ENCODE measurements at regions not wholly inside any gene's neighbourhood (a gene's known extent, or its start where the extent isn't known, plus 50 kb on each side); places are given as distances from the start of the nearest gene placed in this dataset.

GRCh38 chr2:128399256-128399655 is 80.6 kb upstream of the HS6ST1 start:
- H3K27me3 Mint-ChIP-seq, result peaks cover 21% of the 10 kb centered on the region
- peaks cover 2% of the 10 kb centered on the region for H3K36me3 Mint-ChIP-seq (ENCODE audit: insufficient read depth)
- H3K4me1 Mint-ChIP-seq (ENCODE audit: low read depth), result peaks cover 28% of the 10 kb centered on the region
- H3K4me3 Mint-ChIP-seq (ENCODE audit: low read depth), result no peak overlapping the region
- TF ChIP-seq, protein P1, sequence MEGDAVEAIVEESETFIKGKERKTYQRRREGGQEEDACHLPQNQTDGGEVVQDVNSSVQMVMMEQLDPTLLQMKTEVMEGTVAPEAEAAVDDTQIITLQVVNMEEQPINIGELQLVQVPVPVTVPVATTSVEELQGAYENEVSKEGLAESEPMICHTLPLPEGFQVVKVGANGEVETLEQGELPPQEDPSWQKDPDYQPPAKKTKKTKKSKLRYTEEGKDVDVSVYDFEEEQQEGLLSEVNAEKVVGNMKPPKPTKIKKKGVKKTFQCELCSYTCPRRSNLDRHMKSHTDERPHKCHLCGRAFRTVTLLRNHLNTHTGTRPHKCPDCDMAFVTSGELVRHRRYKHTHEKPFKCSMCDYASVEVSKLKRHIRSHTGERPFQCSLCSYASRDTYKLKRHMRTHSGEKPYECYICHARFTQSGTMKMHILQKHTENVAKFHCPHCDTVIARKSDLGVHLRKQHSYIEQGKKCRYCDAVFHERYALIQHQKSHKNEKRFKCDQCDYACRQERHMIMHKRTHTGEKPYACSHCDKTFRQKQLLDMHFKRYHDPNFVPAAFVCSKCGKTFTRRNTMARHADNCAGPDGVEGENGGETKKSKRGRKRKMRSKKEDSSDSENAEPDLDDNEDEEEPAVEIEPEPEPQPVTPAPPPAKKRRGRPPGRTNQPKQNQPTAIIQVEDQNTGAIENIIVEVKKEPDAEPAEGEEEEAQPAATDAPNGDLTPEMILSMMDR (IDR thresholded peaks at IDR 0.05; ENCODE audit: unreplicated experiment), result no peak
- no peak overlapping the region for H3K27ac Mint-ChIP-seq
- DNase-seq (ENCODE audit: low spot score, unreplicated experiment), result no peak
- peaks cover 3% of the 10 kb centered on the region for H3K9me3 Mint-ChIP-seq (ENCODE audit: low read depth)

DNA sequence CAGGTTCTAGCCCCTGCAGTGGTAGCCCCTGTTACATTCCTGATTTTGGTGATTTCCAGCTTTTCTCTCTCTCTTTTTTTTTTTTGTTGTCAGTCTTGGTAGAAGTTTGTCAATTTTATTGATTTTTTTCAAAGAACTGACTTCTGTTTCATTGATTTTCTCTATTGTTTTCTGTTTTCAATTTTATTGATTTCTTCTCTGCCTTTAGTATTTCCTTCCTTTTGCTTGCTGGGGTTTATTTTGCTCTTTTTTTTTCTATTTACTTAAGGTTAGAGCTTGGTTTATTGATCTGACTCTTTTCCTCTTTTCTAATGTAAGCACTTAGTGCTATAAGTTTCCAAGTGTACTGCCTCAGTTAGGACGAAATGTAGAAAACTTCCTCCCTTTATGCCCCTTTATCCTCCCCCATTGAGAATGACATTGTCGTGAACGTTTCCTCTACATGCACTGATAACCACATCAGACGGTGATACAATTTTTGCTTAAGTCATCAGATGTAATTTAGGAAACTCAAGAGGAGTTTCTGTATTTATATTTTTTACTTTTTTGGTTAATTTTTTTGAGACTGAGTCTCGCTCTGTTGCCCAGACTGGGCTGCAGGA is 81.1 kb upstream of the HS6ST1 start:
- TF ChIP-seq, protein P1 (IDR thresholded peaks at IDR 0.05; ENCODE audit: unreplicated experiment), result no peak
- H3K9me3 Mint-ChIP-seq (ENCODE audit: low read depth), result peaks cover 3% of the 10 kb centered on the region
- H3K4me1 Mint-ChIP-seq (ENCODE audit: low read depth), result peaks cover 25% of the 10 kb centered on the region
- DNase-seq (ENCODE audit: low spot score, unreplicated experiment), result no peak
- H3K4me3 Mint-ChIP-seq (ENCODE audit: low read depth), result no peak overlapping the region
- peaks cover 19% of the 10 kb centered on the region for H3K27me3 Mint-ChIP-seq
- peaks cover 2% of the 10 kb centered on the region for H3K36me3 Mint-ChIP-seq (ENCODE audit: insufficient read depth)
- H3K27ac Mint-ChIP-seq, result no peak overlapping the region

DNA sequence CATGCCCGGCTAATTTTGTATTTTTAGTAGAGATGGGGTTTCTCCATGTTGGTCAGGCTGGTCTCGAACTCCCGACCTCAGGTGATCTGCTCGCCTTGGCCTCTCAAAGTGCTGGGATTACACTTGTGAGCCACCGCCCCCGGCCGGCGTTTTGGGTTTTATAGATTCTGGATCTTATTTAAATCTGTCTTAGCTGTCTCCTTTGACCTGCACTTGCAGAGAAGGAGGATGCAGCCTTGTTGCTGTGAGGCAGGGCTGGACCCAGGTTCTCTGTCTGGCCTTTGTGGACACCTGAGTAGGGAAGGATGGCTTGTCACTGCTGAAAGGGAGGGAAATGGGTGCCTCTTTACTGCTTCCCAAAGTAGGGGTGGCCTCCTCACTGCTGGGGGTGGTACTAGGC is 83.0 kb upstream of the HS6ST1 start:
- Mint-ChIP-seq H3K4me3 (ENCODE audit: low read depth) (no peak overlapping the region), H3K9me3 (ENCODE audit: low read depth) (peaks cover 3% of the 10 kb centered on the region), H3K4me1 (ENCODE audit: low read depth) (peaks cover 19% of the 10 kb centered on the region), H3K27ac (no peak overlapping the region), H3K27me3 (peaks cover 32% of the 10 kb centered on the region), H3K36me3 (ENCODE audit: insufficient read depth) (peaks cover 2% of the 10 kb centered on the region)
- no peak for DNase-seq (ENCODE audit: low spot score, unreplicated experiment)
- TF ChIP-seq, protein P1 (IDR thresholded peaks at IDR 0.05; ENCODE audit: unreplicated experiment), result no peak

- H3K36me3 Mint-ChIP-seq (ENCODE audit: insufficient read depth), result peaks cover 2% of the 10 kb centered on the region
- peaks cover 38% of the 10 kb centered on the region for H3K27me3 Mint-ChIP-seq
- H3K9me3 Mint-ChIP-seq (ENCODE audit: low read depth), result peaks cover 3% of the 10 kb centered on the region
- no peak overlapping the region for H3K27ac Mint-ChIP-seq
- peaks cover 23% of the 10 kb centered on the region for H3K4me1 Mint-ChIP-seq (ENCODE audit: low read depth)
- no peak overlapping the region for H3K4me3 Mint-ChIP-seq (ENCODE audit: low read depth)
- TF ChIP-seq, protein P1 (IDR thresholded peaks at IDR 0.05; ENCODE audit: unreplicated experiment), result no peak
- no peak for DNase-seq (ENCODE audit: low spot score, unreplicated experiment)
Observed at GRCh38 chr2:128402911-128403670, 84.4 kb upstream of the HS6ST1 start.

GRCh38 chr2:128403814-128404708 is 85.4 kb upstream of the HS6ST1 start:
- TF ChIP-seq, protein P1 (IDR thresholded peaks at IDR 0.05; ENCODE audit: unreplicated experiment), result no peak
- H3K9me3 Mint-ChIP-seq (ENCODE audit: low read depth), result no peaks in the 10 kb centered on the region
- H3K4me1 Mint-ChIP-seq (ENCODE audit: low read depth), result peaks cover 21% of the 10 kb centered on the region
- H3K4me3 Mint-ChIP-seq (ENCODE audit: low read depth), result no peak overlapping the region
- no peaks in the 10 kb centered on the region for H3K36me3 Mint-ChIP-seq (ENCODE audit: insufficient read depth)
- H3K27me3 Mint-ChIP-seq, result peaks cover 48% of the 10 kb centered on the region
- H3K27ac Mint-ChIP-seq, result peak overlapping the region; percentile 50
- no peak for DNase-seq (ENCODE audit: low spot score, unreplicated experiment)
